GM18907 (cell line): ENCODE measurements at regions not wholly inside any gene's neighbourhood (a gene's known extent, or its start where the extent isn't known, plus 50 kb on each side); places are given as distances from the start of the nearest gene placed in this dataset.
"Not testable (repeated sequence)": the region's sequence is repeated elsewhere in the genome, so short reads cannot be mapped to it uniquely, and the experiment has no call there.

ENCODE experiments used
- ATAC-seq: cut with Tn5 transposase; IDR thresholded peaks from one replicate; pipeline ENCODE4 v1.9.1; 2021; ENCODE audit warnings: mild to moderate bottlenecking, moderate library complexity; ENCODE audit not compliant: unreplicated experiment

DNA sequence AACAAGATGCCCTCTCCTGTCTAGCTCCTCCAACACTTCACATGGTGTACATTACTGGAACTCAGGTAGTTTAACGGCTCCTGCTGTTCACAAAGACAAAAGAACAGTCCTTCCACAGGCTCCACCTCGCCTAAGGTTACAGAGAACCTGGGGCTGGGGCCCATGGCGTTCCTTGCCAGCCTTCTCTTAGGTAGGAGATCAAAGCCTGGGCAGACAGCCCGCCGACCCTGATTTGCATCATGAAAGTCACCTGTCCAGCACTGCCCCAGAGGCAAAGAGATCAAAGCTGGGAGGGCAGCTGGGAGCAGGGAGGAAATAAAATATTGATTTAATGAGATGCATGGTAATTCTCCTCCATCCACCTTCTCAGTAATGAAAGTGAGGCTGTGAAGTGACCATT, 115.0 kb upstream of the SLIT3 start:
- ATAC-seq = no peak

- no peak for ATAC-seq
Observed at GRCh38 chr5:169415371-169415770, 114.4 kb upstream of the SLIT3 start.

DNA sequence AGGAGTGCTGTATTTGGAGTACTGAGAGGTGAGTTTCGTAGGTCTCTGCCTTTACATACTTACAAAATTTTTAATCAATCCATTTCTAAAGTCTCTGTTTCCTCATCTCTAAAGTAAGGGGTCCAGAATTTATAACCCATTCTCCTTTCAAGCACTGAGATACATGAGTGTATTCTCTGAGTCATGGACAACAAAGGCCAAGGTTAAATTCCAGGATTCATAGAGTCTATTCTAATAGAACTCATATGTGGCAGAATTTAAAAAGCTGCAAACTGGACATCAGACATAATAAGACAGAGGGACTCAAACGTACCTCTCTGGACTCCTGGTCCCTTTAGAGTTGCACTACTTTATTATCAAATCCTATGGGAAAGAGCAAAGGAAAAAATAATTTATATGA, 112.5 kb upstream of the SLIT3 start:
- ATAC-seq = no peak

DNA sequence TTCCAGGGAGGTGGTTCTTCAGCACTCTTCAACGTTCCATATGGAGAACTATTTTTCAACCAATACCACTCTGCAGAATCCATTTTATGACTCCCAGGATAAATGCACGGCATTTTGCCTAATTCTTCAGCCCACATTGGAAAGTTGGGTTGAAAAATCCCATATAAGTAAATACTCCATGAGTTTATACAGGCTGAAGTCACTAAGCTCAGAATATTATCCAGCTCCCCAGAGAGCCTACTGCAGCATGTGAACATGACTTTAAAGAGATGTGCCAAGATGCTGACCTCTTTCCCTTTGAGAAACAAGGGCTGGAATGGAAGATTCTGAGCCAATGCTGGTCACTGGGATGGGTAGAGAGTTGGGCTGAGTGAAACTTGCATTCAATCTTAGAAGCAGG, 111.9 kb upstream of the SLIT3 start:
- no peak for ATAC-seq

DNA sequence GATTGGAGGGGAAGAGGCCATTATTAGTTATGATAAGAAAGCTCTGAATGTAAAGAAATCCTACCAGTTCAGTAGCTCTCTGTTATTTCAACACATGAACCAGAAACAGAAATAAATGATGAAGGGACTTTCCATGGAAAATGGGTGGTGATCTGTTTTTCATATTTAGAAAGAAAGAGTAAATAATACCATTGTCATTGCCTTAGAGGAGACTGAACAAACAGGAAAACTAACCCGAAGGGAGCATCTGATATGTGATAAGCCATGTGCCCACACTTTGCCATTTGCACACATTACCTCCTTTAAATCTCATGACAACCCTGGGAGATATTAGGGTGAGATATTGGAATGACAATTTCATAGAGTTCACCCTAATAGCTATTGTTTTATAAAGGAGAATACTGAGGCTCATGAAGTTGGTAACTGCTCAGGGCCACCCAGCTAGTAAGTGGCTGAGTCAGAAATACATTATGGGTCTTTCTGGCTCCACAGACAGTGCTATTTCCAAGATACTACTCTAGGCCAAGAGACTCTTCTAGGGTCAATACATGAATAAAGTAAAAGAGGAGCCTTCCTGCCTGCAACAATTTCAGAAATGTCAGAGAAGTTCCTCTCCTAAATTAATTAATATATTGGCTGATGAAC, 111.0 kb upstream of the SLIT3 start:
- no peak for ATAC-seq

DNA sequence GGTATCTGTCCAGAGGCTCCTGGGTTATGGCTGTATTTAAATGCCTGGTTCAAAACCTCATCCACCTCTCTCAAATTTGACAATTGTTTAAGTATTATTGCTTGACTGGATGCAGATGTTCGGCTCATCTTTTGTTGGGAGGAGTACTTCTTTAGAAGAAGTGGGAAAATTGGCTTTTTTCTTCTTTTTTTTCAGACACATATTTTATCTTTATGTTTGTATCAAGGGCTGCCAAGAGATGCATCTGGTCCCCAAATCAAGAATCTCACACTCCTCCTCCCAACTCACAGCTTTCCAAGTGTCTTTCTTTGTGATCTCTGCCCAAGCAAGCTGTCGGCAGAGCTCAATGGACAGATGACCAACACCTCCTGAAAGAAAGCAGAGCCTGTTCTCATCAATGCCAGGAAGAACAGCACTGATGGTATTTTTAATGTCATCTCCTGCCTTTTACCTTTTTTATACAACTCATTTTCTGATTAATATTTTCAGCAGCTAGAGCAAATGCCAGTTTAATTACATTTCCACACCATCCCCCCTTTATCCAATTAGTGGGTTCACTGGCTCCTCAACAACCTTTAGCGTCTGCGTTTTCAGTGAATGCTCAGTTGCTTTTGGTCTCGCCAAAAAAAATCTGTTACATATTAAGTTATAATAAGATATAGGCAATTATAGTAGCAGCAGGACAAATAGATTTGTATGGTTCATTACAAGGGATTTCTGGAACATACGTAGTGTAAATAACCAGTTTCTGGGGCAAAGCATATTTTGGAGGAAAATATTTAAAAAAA, 110.3 kb upstream of the SLIT3 start:
- ATAC-seq = no peak

DNA sequence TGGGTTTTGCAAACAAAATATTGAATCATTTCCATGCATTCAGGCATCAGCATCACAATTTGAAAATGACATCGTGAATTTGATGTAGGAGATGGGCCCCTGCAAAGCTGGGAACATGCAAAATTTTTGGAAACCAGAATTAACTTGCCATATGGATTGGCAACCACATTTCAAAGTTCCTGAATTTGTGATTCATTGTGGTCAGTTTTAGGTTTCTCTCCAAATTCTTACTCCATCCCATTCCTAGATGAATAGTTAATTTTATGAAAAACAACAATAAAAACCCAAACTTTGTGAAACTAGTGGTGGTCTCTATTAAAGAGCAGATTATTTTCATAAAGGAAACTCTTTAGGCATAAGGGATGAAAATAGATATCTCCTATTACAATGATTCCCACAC, 107.8 kb upstream of the SLIT3 start:
- ATAC-seq = no peak

DNA sequence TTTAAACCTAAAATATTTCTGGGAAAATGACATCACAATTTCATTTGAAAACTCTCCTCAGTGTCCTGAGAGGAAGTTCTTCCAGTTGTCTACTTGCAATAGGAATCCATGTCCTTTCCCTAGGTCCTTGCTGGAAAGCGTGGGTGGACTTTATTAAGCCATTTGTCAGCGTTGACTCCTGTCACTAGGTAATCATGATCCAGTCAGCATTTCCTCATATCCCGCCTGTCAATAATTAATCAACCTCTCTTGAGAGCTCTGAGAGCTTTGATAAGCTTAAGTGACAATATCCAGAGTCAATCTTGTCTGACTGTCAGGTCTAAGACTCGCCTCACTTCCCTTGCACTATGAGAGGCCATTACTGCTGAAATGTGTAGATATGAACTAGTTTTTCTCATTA, 107.2 kb upstream of the SLIT3 start:
- ATAC-seq = no peak

DNA sequence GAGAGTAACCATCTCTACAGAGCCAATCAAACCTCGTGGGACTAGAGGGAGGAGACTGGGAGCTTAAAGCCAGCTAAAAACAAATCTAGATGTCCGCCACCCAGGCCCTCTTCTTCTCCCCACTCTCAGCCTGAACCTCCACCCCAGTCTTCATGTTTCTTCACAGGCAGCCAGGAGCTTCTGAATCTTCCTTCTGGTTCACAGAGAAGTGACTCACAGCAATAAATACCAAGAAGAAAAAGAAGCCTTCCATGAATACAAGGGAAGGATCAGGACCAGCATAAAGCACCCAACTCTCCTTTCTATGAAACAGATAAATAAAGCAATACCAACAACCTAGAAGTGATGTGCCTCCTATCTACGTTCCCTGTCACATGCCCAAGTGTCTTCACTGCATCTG, 103.3 kb upstream of the SLIT3 start:
- no peak for ATAC-seq

- ATAC-seq = no peak
Observed at GRCh38 chr5:169398515-169398914, 97.6 kb upstream of the SLIT3 start.

DNA sequence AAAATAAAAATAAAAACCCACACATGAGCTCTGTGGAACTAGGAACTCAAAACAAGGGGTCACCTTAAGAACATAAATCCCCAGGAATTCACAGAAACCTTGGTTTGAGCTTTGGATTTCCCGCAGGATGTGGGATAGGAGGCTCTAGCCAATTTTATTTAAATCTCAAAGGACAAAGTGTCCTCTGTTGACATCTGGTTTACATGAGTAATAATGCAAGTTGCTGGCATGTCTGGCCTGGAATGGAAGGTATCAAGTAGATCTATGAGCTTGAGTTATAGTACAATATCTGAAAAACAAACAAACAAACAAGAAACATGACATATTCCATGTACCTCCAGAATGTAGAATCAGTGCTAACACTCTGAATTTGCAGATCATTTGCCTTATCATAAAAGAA, 94.2 kb upstream of the SLIT3 start:
- ATAC-seq = no peak

DNA sequence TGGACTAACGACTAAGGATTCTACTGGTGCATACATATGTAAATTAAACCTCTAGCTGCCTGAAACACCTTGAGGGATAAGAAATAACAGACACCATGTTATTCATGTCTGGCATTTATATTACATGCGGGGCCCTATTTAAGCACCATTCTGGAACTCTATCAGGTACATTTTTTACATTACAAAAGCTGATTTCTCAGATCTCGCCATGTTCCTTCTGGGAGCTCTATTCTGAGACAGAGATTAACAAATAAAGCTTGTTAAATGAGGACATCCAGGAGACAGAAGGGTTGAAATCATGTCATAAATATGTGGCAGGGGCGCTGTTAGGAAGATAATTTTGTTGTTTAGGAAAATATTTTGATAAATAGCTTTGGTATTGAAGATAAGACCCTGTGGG, 93.4 kb upstream of the SLIT3 start:
- ATAC-seq = no peak

DNA sequence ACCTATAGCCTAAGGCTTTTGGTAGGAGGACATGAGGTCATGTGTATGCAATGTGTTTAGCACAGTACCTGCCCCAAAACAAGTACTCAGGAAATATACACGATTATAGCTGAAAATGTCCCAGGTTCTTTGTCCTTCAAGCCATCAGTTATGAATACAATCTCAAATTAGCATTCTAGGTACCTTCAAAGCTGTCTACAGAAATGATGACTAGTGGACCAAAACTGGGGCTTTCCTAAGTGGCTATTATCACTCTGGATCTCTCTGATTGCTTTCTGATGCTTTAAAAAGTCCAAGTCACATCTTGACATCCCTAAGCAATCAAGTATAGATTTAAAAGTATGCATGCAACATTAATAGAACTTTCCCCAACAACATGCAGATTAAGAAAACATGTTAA, 93.0 kb upstream of the SLIT3 start:
- no peak for ATAC-seq

- no peak for ATAC-seq
Observed at GRCh38 chr5:169390265-169390664, 89.3 kb upstream of the SLIT3 start.

DNA sequence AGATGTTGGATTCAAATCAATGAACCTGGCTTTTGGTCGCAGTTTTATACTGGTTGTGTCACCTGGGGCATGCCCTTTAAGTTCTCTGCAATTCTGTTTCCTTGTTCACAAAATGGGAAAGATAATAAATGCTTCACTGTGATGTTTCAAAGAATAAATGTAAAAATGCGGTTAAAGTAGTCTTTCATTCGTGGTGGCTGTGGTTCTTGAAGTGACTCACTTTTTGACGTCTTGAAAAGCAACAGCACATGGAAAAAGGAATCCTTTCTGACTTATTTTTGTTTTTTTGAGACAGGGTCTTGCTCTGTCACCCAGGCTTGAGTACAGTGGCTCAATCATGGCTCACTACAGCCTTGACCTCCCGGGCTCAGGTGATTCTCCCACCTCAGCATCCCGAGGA, 88.4 kb upstream of the SLIT3 start:
- no peak for ATAC-seq

DNA sequence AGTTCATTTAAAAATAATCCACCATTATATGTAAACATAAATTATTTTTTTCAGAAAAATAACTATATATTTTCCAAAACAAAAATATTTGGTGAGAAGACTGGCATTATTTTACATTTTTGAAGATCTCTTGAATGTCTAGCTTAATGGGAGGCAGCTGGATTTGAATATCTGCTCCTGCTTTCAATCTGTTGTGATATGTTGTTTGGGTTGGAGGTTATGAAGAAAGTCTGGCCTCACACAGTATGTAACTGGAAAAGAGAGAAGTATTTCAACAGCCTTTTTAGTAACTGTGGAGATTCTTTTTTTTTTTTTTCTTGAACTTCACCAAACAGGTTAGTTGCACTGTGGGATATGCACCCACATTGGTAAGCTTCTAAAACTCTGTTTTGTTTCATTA, 84.7 kb upstream of the SLIT3 start:
- no peak for ATAC-seq

GRCh38 chr5:169384661-169385060, 83.7 kb upstream of the SLIT3 start:
- no peak for ATAC-seq

DNA sequence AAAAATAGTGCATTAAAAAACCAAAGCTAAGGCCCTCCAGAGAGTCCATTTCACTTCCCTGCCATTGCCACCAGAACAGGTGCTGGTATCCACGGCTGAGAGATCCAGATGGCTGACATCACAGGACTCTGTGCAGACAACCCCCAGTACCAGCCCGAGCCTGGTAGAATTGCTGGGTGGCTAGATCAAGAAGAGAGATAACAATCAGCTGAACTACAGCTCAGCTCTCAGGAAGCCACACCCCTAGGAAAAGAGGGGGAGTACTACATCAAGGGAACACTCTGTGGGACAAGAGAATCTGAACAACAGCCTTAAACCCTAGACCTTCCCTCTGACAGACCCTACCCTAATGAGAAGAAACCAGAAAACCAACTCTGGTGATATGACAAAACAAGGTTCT, 73.8 kb upstream of the SLIT3 start:
- no peak for ATAC-seq

DNA sequence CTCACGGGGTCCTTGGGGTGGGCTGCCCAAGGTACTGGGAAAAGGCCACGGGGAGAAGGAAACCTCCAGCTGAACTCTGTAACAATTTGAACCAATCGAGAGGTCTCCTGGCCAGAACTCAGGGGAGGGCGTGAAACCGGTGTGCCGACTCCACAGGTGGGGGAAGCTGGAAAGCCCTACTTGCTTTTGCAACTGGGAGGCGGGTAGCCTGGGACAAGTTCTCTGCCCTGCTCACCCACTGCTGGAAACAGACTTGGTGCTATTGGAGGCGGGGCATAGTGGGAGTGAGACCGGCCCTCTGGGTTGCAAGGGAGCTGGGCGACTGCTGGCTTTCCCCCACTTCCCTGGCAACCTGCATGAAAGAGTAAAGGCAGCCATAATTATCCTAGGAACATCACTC, 73.2 kb upstream of the SLIT3 start:
- no peak for ATAC-seq

DNA sequence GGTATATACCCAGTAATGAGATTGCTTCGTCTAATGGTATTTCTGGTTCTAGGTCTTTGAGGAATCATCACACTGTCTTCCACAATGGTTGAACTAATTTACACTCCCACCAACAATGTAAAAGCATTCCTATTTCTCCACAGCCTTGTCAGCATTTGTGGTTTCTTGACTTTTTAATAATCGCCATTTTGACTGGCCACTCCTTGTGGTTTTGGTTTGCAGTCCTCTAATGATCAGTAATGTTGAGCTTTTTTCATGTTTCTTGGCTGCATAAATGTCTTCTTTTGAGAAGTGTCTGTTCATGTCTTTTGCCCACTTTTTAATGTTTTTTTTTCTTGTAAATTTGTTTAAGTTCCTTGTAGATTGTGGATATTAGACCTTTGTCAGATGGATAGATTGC, 70.9 kb upstream of the SLIT3 start:
- not testable (repeated sequence) for ATAC-seq

DNA sequence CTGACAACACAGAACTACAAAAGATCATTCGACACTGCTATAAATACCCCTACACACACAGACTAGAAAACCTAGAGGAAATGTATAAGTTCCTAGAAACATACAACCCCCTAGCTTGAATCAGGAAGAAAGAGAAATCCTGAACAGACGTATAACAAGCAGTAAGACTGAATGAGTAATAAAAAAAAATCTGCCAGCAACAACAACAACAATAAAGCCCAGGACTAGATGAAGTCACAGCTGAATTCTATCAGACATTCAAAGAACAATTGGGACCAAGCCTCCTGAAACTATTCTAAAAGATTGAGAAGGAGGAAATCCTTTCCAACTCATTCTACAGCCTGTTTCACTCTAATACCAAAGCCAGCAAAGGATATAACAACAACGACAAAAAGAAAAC, 68.2 kb upstream of the SLIT3 start:
- no peak for ATAC-seq

DNA sequence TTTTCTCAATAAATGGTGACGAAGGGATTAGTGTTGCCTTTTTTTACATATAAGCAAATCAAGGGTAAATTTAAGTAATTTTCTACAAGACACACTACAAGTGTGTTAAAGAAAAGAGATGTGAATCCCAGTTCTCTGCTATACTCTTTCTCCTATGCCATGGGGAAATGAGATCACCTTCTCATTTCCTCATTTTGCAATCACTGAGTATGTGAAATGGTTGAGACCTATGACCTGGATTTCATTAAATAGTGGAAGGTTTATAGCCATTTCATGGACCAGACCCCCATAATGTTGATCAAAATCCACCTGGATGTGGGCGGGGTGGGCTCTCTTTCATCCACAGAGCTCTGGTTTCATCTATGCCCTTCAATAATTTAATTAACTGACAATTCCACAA, 66.9 kb upstream of the SLIT3 start:
- ATAC-seq = no peak

DNA sequence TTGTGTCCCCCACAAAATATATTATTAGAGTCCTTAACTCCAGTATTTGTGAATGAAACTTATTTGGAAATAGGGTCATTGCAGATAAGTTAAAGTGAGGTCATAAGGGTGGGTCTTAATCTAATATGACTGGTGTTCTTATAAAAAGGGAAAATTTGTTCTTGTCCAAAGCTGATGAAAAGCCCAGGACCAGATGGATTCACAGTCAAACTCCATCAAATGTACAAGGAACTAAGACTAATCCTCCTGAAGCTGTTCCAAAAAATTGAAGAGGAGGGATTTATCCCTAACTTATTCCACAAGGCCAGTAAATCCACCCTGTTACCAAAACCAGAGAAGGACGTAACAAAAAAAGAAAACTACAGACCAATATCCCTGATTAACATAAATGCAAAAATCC, 56.4 kb upstream of the SLIT3 start:
- ATAC-seq = no peak
